HL-60 (cell line): ENCODE measurements at regions not wholly inside any gene's neighbourhood (a gene's known extent, or its start where the extent isn't known, plus 50 kb on each side); places are given as distances from the start of the nearest gene placed in this dataset.

ENCODE experiments used
- DNase-seq, 2 experiments: peaks; one replicate each; pipeline ENCODE4 v3.0.0-alpha.2; 2010 to 2020; ENCODE audit warnings: low read depth in 1 of 2, low spot score in 1 of 2
- H3K27ac ChIP-seq: fragments of 250-450 bp; sonication (Bioruptor Pico); replicated peaks from 2 replicates; pipeline ENCODE4 v1.5.1; 2020; ENCODE audit warnings: mild to moderate bottlenecking, moderate library complexity
- H3K27me3 ChIP-seq: fragments of 250-450 bp; sonication (Bioruptor Pico); 2 replicates; pipeline ENCODE4 v1.5.1; 2021; ENCODE audit warnings: mild to moderate bottlenecking, moderate library complexity; ENCODE audit not compliant: insufficient read depth, poor library complexity, severe bottlenecking
- H3K4me3 ChIP-seq: replicated peaks from 2 replicates; pipeline ENCODE4 v1.5.1; 2011; ENCODE audit warnings: mild to moderate bottlenecking, control low read depth, low read length; ENCODE audit not compliant: insufficient read depth
- CTCF ChIP-seq: IDR thresholded peaks from one replicate; pipeline ENCODE4 v1.5.1; 2011; ENCODE audit warnings: low read length, control low read depth, inconsistent platforms; ENCODE audit not compliant: insufficient read depth
- GABPA ChIP-seq: IDR thresholded peaks from 2 replicates; pipeline ENCODE4 v1.6.1; 2012; ENCODE audit warnings: low read depth
- POLR2AphosphoS5 ChIP-seq: IDR thresholded peaks from 2 replicates; pipeline ENCODE4 v1.6.1; 2012; ENCODE audit warnings: low read depth
- REST ChIP-seq: IDR thresholded peaks from 2 replicates; pipeline ENCODE4 v1.6.1; 2012; ENCODE audit warnings: low read depth; ENCODE audit not compliant: insufficient replicate concordance
- SPI1 ChIP-seq: IDR thresholded peaks from 2 replicates; pipeline ENCODE4 v1.6.1; 2012; ENCODE audit warnings: low read depth, mild to moderate bottlenecking, borderline replicate concordance

GRCh38 chr18:68507781-68508180 is 207.1 kb downstream of the TMX3 start:
- TF ChIP-seq CTCF = no peak
- TF ChIP-seq POLR2AphosphoS5 = no peak
- no peak for TF ChIP-seq SPI1
- no peak for TF ChIP-seq REST
- TF ChIP-seq GABPA = no peak
- no peaks in the 10 kb centered on the region for H3K27me3 ChIP-seq
- H3K27ac ChIP-seq = no peak overlapping the region

GRCh38 chr18:68505178-68505574 is 209.7 kb downstream of the TMX3 start:
- Histone ChIP-seq H3K27ac (no peak overlapping the region), H3K27me3 (no peaks in the 10 kb centered on the region), H3K4me3 (no peak overlapping the region)
- DNase-seq = no peak
- TF ChIP-seq POLR2AphosphoS5 (no peak), GABPA (no peak), SPI1 (no peak), REST (no peak), CTCF (no peak)

More at GRCh38 chr18:68507781-68508180, 207.1 kb downstream of the TMX3 start:
- no peak overlapping the region for H3K4me3 ChIP-seq
- no peak for DNase-seq

GRCh38 chr18:68504441-68505177 is 210.3 kb downstream of the TMX3 start:
- no peak for DNase-seq
- TF ChIP-seq SPI1 (no peak), GABPA (no peak), CTCF (no peak), REST (no peak), POLR2AphosphoS5 (no peak)
- no peak overlapping the region for H3K4me3 ChIP-seq
- no peak overlapping the region for H3K27ac ChIP-seq
- H3K27me3 ChIP-seq = no peaks in the 10 kb centered on the region
